Liver (tissue), 8 donors: ENCODE measurements at regions not wholly inside any gene's neighbourhood (a gene's known extent, or its start where the extent isn't known, plus 50 kb on each side); places are given as distances from the start of the nearest gene placed in this dataset.
"Not testable (repeated sequence)": the region's sequence is repeated elsewhere in the genome, so short reads cannot be mapped to it uniquely, and the experiment has no call there.

Experiments
- DNase-seq: peaks from one replicate; pipeline ENCODE4 v3.0.0-alpha.2; 2017; ENCODE audit warnings: low spot score
- H3K27ac ChIP-seq, 2 donors: one replicate each; pipeline ENCODE4 v1.7.0; 2013; ENCODE audit warnings: inconsistent platforms in 2 of 2, low read length in 2 of 2, control low read depth in 1 of 2, low read depth in 1 of 2, mild to moderate bottlenecking in 1 of 2
- H3K27me3 ChIP-seq, 4 donors: one replicate each; pipeline versions ENCODE4 v1.6.1 to v1.7.0; 2013; ENCODE audit warnings: low read length in 3 of 4, inconsistent platforms in 1 of 4, mild to moderate bottlenecking in 1 of 4, moderate library complexity in 1 of 4; ENCODE audit not compliant: control insufficient read depth in 4 of 4, insufficient read depth in 4 of 4
- H3K36me3 ChIP-seq, 4 donors: one replicate each; pipeline versions ENCODE4 v1.6.1 to v1.7.0; 2013; ENCODE audit warnings: low read length in 3 of 4, mild to moderate bottlenecking in 3 of 4, low read depth in 1 of 4, moderate library complexity in 1 of 4; ENCODE audit not compliant: control insufficient read depth in 4 of 4, insufficient read depth in 3 of 4
- H3K4me1 ChIP-seq, 4 donors: one replicate each; pipeline versions ENCODE4 v1.6.1 to v1.7.0; 2013; ENCODE audit warnings: low read length in 3 of 4, mild to moderate bottlenecking in 3 of 4, moderate library complexity in 1 of 4; ENCODE audit not compliant: control insufficient read depth in 4 of 4, insufficient read depth in 4 of 4
- H3K4me3 ChIP-seq, 3 donors: one replicate each; pipeline versions ENCODE4 v1.6.1 to v1.7.0; 2013; ENCODE audit warnings: low read length in 3 of 3, control low read depth in 1 of 3, low read depth in 1 of 3, mild to moderate bottlenecking in 1 of 3
- H3K9ac ChIP-seq, 2 donors: one replicate each; pipeline ENCODE4 v1.7.0; 2013; ENCODE audit warnings: low read length in 2 of 2, mild to moderate bottlenecking in 2 of 2, moderate library complexity in 2 of 2, control low read depth in 1 of 2, low read depth in 1 of 2
- H3K9me3 ChIP-seq, 4 donors: one replicate each; pipeline versions ENCODE4 v1.6.1 to v1.7.0; 2013; ENCODE audit warnings: low read length in 3 of 4; ENCODE audit not compliant: control insufficient read depth in 4 of 4
- EGR1 ChIP-seq, 2 donors: IDR thresholded peaks; 2 replicates each; pipeline ENCODE4 v1.6.1; 2016 to 2018; ENCODE audit warnings: antibody characterized with exemption in 2 of 2, low read depth in 2 of 2
- FOXA1 ChIP-seq: IDR thresholded peaks from 2 replicates; pipeline ENCODE4 v1.6.1; 2016; ENCODE audit warnings: antibody characterized with exemption
- FOXA2 ChIP-seq: IDR thresholded peaks from 2 replicates; pipeline ENCODE4 v1.6.1; 2016; ENCODE audit warnings: antibody characterized with exemption
- GABPA ChIP-seq, 2 donors: IDR thresholded peaks in 1 of 2; conservative IDR thresholded peaks in 1 of 2; 2 replicates each; pipeline ENCODE4 v1.6.1; 2016; ENCODE audit warnings: antibody characterized with exemption in 2 of 2, mild to moderate bottlenecking in 1 of 2, moderate library complexity in 1 of 2
- HNF4A ChIP-seq, 2 donors: conservative IDR thresholded peaks; 2 replicates each; pipeline ENCODE4 v1.6.1; 2016; ENCODE audit warnings: antibody characterized with exemption in 2 of 2, mild to moderate bottlenecking in 2 of 2
- HNF4G ChIP-seq: IDR thresholded peaks from 2 replicates; pipeline ENCODE4 v1.6.1; 2016; ENCODE audit warnings: antibody characterized with exemption
- NR2F2 ChIP-seq: IDR thresholded peaks from 2 replicates; pipeline ENCODE4 v1.6.1; 2016; ENCODE audit warnings: antibody characterized with exemption
- RXRA ChIP-seq, 2 donors: IDR thresholded peaks; 2 replicates each; pipeline ENCODE4 v1.6.1; 2017 to 2018; ENCODE audit warnings: antibody characterized with exemption in 2 of 2, mild to moderate bottlenecking in 1 of 2
- SP1 ChIP-seq: IDR thresholded peaks from 2 replicates; pipeline ENCODE4 v1.6.1; 2018; ENCODE audit warnings: antibody characterized with exemption, mild to moderate bottlenecking
- TAF1 ChIP-seq: conservative IDR thresholded peaks from 2 replicates; pipeline ENCODE4 v1.6.1; 2016; ENCODE audit warnings: antibody characterized with exemption, mild to moderate bottlenecking
- YY1 ChIP-seq: IDR thresholded peaks from 2 replicates; pipeline ENCODE4 v1.6.1; 2016; ENCODE audit warnings: antibody characterized with exemption, mild to moderate bottlenecking
- WGBS: extraction: QIAGEN DNeasy Blood & Tissue Kit; methylation state at CpG from one replicate; pipeline ENCODE4 v1.1.7; 2013; 5-methylcytosine and 5-hydroxymethylcytosine counted together
- TF ChIP-seq, protein P1 (sequence below): IDR thresholded peaks from 2 replicates; pipeline ENCODE4 v1.6.1; 2016; ENCODE audit warnings: antibody characterized with exemption, mild to moderate bottlenecking
- TF ChIP-seq, protein P2 (sequence below): fragments of 150-350 bp; IDR thresholded peaks from 2 replicates; pipeline ENCODE4 v1.5.1; 2017; ENCODE audit warnings: improper control_type of control experiment, low read depth, low read length; ENCODE audit not compliant: missing input control
- donor health status: healthy.
- donor health status: healthy.
- donor health status: healthy.
- donor health status: healthy.
- donor health status: healthy.

DNA sequence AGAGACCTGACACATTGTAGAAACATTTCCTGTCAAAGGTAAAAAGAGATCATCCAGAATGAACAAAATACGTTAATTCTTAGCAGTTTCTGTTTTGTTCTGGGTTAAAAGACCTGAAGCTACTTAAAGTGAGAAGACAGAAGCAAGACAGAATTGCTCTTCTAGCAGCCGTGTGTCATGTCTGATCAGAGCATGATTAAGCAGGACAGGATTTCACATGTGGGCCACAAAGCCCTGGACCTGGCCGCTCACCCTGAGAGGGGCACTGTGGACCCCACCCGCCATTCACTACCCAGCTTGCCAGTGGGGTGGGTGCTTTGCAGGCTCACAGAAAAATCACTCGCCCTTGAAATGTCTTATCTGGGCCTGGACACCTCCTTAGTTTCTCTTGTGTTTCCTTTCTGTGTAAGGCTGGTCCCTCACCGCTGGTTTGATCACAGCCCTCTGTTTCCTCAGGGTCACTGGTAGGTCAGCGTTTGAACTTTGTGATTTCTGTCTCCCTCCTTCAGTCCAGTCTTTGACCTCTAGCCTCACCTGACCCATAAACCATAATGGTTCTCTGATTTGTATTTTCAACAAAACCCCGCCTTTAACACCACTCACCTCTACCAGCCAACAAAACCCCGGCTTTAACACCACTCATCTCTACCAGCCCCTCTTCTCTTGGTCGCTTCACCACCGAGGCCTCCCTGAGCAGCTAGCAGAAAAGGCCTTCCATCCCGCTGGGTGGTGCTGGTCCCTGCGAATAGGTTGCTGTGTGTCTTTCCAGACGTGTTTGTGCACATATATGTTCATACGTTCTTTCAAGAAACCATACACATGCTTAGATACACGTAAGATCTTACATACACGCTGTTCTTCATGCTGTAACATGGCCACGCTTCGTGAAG is 185.0 kb downstream of the OR4M2 start:
- TF ChIP-seq HNF4A (conservative IDR thresholded peaks at IDR 0.05) (peak; percentile 54 to 67), RXRA (IDR thresholded peaks at IDR 0.05) (peak; percentile 55 to 72), FOXA1 (no peak)
- H3K4me1 ChIP-seq: peaks cover 3 to 54% (median 37%) of the 10 kb centered on the region in 4 donors
- no peak for DNase-seq
- 69% methylated on average over 19 of the region's 19 CpGs for WGBS
- H3K36me3 ChIP-seq: no peaks in the 10 kb centered on the region
- peak overlapping the region; percentile 56 to 68 for H3K27ac ChIP-seq
- H3K9ac ChIP-seq: peak overlapping the region in 1 of 2 donors; percentile 59
- no peak overlapping the region for H3K4me3 ChIP-seq
- no peaks in the 10 kb centered on the region for H3K27me3 ChIP-seq
- H3K9me3 ChIP-seq: no peaks in the 10 kb centered on the region

DNA sequence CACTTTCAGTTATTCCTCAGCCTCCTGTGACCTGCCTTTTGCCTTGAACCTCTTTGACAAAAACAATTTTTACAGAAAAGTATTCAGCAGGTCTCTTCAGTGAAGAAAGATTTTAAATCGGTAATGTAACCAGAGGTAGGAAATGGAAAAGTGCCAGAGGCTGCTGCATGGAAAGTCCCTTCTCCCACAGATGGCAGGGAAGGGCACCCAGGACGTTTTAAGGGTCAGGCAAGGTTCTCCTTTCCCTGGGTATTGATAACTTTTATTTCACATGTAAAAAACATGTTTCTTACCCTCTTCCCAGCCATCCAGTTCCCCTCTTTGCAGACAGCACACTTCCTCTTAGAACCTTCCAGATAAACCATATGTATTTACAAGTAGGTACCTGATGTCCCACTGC is 185.6 kb downstream of the OR4M2 start:
- peak overlapping the region in 1 of 2 donors; percentile 59 for H3K9ac ChIP-seq
- H3K9me3 ChIP-seq: no peaks in the 10 kb centered on the region
- WGBS: 23% methylated on average over 2 of the region's 2 CpGs

DNA sequence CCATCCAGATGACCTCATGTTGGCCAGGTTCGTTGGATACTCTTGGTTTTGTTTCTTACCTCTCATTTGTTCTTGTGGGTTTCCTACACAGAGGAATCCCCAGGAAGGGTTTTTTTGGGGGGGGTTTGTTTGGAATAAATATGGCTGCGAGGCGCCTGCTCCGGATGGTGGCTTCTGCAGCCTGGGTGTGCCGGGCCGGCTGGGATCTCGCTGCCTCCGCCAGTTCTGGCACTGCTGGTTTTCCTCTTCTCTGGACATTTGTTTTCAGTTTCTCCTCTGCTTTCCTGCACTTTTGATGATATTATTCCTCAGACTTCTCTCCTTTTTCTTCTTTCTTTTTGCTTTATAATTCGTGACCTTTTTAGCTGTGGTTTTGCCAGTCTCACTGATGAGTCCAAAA is 187.4 kb downstream of the OR4M2 start:
- H3K4me1 ChIP-seq: peaks cover 3 to 35% (median 28%) of the 10 kb centered on the region in 4 donors
- no peak for DNase-seq
- no peaks in the 10 kb centered on the region for H3K9me3 ChIP-seq
- H3K9ac ChIP-seq: no peak overlapping the region
- H3K36me3 ChIP-seq: no peaks in the 10 kb centered on the region
- no peak overlapping the region for H3K27ac ChIP-seq
- TF ChIP-seq YY1: no peak
- TF ChIP-seq, protein P1, sequence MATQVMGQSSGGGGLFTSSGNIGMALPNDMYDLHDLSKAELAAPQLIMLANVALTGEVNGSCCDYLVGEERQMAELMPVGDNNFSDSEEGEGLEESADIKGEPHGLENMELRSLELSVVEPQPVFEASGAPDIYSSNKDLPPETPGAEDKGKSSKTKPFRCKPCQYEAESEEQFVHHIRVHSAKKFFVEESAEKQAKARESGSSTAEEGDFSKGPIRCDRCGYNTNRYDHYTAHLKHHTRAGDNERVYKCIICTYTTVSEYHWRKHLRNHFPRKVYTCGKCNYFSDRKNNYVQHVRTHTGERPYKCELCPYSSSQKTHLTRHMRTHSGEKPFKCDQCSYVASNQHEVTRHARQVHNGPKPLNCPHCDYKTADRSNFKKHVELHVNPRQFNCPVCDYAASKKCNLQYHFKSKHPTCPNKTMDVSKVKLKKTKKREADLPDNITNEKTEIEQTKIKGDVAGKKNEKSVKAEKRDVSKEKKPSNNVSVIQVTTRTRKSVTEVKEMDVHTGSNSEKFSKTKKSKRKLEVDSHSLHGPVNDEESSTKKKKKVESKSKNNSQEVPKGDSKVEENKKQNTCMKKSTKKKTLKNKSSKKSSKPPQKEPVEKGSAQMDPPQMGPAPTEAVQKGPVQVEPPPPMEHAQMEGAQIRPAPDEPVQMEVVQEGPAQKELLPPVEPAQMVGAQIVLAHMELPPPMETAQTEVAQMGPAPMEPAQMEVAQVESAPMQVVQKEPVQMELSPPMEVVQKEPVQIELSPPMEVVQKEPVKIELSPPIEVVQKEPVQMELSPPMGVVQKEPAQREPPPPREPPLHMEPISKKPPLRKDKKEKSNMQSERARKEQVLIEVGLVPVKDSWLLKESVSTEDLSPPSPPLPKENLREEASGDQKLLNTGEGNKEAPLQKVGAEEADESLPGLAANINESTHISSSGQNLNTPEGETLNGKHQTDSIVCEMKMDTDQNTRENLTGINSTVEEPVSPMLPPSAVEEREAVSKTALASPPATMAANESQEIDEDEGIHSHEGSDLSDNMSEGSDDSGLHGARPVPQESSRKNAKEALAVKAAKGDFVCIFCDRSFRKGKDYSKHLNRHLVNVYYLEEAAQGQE: no peak
- no peak for TF ChIP-seq HNF4A (conservative IDR thresholded peaks at IDR 0.05)
- TF ChIP-seq FOXA2: no peak
- no peak for TF ChIP-seq TAF1
- TF ChIP-seq, protein P2, sequence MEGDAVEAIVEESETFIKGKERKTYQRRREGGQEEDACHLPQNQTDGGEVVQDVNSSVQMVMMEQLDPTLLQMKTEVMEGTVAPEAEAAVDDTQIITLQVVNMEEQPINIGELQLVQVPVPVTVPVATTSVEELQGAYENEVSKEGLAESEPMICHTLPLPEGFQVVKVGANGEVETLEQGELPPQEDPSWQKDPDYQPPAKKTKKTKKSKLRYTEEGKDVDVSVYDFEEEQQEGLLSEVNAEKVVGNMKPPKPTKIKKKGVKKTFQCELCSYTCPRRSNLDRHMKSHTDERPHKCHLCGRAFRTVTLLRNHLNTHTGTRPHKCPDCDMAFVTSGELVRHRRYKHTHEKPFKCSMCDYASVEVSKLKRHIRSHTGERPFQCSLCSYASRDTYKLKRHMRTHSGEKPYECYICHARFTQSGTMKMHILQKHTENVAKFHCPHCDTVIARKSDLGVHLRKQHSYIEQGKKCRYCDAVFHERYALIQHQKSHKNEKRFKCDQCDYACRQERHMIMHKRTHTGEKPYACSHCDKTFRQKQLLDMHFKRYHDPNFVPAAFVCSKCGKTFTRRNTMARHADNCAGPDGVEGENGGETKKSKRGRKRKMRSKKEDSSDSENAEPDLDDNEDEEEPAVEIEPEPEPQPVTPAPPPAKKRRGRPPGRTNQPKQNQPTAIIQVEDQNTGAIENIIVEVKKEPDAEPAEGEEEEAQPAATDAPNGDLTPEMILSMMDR: no peak
- TF ChIP-seq NR2F2: no peak
- no peak for TF ChIP-seq FOXA1
- no peak for TF ChIP-seq SP1
- no peak for TF ChIP-seq EGR1 (IDR thresholded peaks at IDR 0.05; ENCODE audit: low read depth in 2 of 2)
- no peak for TF ChIP-seq GABPA (IDR thresholded peaks at IDR 0.05 in 1 of 2, conservative IDR thresholded peaks at IDR 0.05 in 1 of 2)
- H3K4me3 ChIP-seq: no peak overlapping the region
- no peaks in the 10 kb centered on the region for H3K27me3 ChIP-seq
- 87% methylated on average over 9 of the region's 9 CpGs for WGBS

More for the DNA sequence above, 185.6 kb downstream of the OR4M2 start:
- Histone ChIP-seq H3K4me1 (peaks cover 3 to 47% (median 33%) of the 10 kb centered on the region in 4 donors), H3K27ac (peak overlapping the region; percentile 56 to 68), H3K36me3 (no peaks in the 10 kb centered on the region), H3K4me3 (no peak overlapping the region), H3K27me3 (no peaks in the 10 kb centered on the region)
- DNase-seq: no peak
- TF ChIP-seq RXRA (IDR thresholded peaks at IDR 0.05) (peak in 1 of 2 donors; percentile 39), HNF4G (no peak)

DNA sequence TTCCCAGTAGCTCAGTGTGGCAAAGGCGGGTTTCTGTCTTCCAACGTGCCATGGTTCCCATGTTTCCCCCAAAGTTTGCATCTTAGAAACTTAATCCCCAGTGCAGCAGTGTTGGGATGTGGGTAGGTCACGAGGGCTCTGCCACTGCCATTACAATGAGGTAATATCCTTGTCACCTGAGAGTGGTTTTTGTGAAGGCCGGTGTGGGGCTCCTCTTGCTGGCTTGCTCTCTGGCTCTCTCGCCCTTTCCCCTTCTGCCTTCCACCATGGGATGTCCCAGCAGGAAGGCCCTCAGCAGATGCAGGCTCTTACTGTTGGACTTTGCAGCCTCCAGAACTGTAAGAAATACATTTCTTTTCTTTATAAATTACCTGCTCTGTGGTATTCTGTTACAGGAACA is 187.9 kb downstream of the OR4M2 start:
- not testable (repeated sequence) for H3K9me3 ChIP-seq, H3K9ac ChIP-seq, H3K36me3 ChIP-seq, H3K27ac ChIP-seq, DNase-seq, H3K4me3 ChIP-seq, H3K27me3 ChIP-seq
- peaks cover 2 to 31% (median 25%) of the 10 kb centered on the region in 4 donors for H3K4me1 ChIP-seq
- 85% methylated on average over 5 of the region's 5 CpGs for WGBS

DNA sequence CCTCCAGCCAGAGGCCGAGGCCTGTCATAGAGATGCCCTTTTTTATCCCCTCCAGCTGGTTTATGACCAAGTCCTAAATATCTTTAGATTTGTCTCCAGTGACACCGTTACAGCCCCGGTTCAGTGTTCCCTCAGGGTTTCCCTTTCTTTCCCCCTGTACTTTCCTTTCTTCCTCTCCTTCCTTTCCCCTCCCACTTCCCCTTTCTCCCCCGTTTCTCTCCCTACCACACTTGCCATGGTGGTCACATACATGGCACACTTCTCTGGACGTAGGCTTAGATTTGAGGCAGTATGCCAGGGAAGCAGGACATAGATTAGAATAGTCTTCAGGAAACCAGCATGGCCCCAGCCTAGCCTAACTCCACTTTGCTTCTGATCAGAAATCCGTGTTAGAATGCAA is 188.3 kb downstream of the OR4M2 start:
- WGBS: 57% methylated on average over 6 of the region's 6 CpGs
- H3K27ac ChIP-seq, H3K9ac ChIP-seq, H3K4me3 ChIP-seq, H3K36me3 ChIP-seq, H3K9me3 ChIP-seq, DNase-seq, H3K27me3 ChIP-seq: not testable (repeated sequence)
- peaks cover 2 to 26% (median 22%) of the 10 kb centered on the region in 4 donors for H3K4me1 ChIP-seq
